AG09309 (cell line): ENCODE measurements at regions not wholly inside any gene's neighbourhood (a gene's known extent, or its start where the extent isn't known, plus 50 kb on each side); places are given as distances from the start of the nearest gene placed in this dataset.

Source experiments
- DNase-seq: peaks from one replicate; pipeline ENCODE4 v3.0.0-alpha.2; 2010; ENCODE audit warnings: low read depth
- H3K4me3 ChIP-seq: 2 replicates; pipeline ENCODE4 v1.5.1; 2011; ENCODE audit warnings: mild to moderate bottlenecking, low read depth, low read length, moderate library complexity; ENCODE audit not compliant: control insufficient read depth
- TF ChIP-seq, protein P1 (sequence below): IDR thresholded peaks from 2 replicates; pipeline ENCODE4 v1.5.1; 2011; ENCODE audit warnings: mild to moderate bottlenecking, low read depth, low read length, inconsistent platforms; ENCODE audit not compliant: insufficient read depth, control insufficient read depth; ENCODE audit errors: missing control alignments

DNA sequence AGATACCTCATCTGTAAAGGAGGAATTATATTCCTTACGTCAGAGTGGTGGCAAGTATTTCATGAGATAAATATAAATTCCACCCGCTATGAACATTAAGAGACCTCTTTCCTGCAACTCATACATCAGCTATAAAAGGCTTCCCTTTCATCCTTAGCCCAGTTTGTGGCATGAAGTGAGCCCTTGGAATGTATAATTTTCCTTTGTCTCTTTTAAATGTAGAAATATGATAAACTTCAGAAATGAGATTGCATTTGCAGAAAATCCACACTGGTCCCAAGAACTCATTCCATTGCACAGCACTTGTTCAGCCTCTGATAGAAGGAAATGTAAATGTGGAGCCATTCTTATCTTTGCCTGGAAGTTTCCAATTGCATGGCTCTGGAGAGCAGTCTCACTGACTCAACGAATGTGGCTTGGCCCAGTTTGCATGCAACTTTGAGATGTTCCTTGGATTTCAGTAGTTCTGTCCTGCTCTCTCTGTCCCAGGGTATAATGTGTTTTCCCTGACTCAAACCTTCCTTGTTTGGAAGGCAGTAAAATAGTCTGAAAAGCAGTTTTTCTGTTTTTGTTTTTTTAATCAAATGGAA, 746.4 kb downstream of the CDH11 start:
- DNase-seq = no peak
- H3K4me3 ChIP-seq = no peak overlapping the region
- TF ChIP-seq, protein P1, sequence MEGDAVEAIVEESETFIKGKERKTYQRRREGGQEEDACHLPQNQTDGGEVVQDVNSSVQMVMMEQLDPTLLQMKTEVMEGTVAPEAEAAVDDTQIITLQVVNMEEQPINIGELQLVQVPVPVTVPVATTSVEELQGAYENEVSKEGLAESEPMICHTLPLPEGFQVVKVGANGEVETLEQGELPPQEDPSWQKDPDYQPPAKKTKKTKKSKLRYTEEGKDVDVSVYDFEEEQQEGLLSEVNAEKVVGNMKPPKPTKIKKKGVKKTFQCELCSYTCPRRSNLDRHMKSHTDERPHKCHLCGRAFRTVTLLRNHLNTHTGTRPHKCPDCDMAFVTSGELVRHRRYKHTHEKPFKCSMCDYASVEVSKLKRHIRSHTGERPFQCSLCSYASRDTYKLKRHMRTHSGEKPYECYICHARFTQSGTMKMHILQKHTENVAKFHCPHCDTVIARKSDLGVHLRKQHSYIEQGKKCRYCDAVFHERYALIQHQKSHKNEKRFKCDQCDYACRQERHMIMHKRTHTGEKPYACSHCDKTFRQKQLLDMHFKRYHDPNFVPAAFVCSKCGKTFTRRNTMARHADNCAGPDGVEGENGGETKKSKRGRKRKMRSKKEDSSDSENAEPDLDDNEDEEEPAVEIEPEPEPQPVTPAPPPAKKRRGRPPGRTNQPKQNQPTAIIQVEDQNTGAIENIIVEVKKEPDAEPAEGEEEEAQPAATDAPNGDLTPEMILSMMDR = no peak

DNA sequence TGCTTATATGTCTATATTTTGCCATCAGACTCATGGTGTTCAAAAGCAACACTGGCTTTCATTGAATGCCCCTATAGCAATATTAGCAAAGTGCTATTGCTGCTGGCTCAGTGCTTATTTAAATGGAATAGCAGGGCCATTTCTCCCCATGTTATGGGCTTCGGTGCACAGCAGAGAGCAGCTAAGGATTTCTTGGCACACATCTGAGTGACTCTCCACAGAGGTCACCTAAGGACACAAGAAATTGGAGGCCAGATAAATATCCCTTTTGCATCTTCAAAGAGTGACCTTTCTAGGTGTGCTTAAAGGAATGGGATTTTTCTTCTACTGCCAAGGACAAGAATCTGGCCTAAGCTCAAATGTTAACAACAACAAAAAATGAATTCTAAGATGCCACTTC, 751.8 kb downstream of the CDH11 start:
- TF ChIP-seq, protein P1 = no peak
- DNase-seq = no peak
- H3K4me3 ChIP-seq = no peak overlapping the region

DNA sequence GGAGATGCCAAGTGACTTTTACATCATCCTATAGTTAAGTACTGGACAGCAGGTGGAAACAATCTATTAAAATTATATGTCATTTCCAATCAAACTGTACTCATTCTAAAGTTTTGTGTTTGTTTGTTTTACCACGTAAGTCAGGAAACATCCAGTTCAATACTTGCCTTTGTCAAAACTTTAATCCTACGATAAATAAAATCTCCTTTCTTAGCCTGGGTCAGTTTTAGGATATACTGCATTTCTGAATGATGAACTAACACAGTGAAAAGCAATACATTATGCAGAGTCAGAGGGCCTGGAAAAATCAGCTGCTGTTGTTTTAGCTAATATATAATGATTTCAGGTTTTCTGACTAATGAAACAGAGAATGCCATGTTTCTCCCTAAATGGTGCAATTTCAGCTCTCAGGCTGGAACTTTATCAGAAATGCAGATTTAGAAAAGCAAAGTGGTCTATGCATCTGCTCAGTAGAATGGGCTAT, 756.4 kb downstream of the CDH11 start:
- no peak overlapping the region for H3K4me3 ChIP-seq
- TF ChIP-seq, protein P1 = no peak
- DNase-seq = no peak

DNA sequence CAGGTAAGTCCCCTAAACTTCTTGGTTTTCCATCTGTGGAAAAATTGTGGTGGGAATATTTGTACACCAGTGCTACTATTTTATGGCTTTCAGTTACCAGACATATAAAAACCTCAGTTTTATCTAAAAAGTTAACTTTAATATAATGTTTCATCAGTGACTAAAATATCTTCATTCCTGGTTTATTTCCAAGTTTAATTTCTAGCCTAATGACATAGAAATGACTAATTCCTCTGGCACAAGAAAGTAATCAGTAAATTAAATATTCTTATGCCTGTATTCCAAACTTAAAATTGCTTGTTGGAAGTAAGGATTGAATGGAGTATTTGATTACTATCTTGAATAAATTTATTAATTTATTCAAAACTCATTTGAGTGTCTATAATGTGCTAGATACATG, 757.0 kb downstream of the CDH11 start:
- TF ChIP-seq, protein P1 = no peak
- DNase-seq = no peak

DNA sequence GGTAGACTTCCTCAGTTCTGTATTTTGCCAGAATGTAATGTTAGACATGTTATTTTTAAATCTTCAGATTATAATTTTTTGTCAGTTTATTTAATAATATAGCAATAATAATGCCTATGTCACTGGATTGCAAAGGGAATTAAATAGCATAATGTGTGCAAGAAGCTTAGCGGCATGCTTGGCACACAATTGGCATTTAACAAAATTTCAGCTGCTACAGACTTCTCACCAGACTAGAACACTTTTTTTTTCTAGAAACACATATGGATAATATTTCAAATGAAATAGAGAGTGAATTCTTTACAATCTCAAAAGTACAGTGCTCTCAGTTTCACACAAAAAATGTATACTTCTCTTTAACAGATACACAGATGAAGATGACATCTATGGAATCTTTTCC, 757.4 kb downstream of the CDH11 start:
- H3K4me3 ChIP-seq = no peak overlapping the region
- TF ChIP-seq, protein P1 = no peak
- no peak for DNase-seq

More for the DNA sequence above, 757.0 kb downstream of the CDH11 start:
- H3K4me3 ChIP-seq = no peak overlapping the region

DNA sequence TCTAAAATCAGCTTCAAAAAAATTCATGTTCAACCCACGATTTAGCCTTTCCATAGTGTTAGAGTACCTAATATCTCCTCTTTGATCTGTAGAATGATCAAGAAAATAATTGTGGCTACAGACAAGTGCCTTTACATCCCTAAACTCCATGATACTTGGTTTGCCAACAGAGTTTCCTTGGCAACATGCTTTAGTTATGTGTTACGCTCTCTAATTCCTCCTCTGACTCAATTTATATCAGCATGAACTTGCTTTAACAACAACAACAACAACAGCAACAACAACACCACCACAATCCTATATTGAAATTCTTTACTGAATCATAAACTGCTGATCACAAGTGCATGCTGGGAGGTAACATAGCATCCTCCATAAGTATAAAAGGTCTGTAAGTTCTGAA, 757.8 kb downstream of the CDH11 start:
- DNase-seq = no peak
- TF ChIP-seq, protein P1 = no peak
- no peak overlapping the region for H3K4me3 ChIP-seq
